ENCODE measurements at regions not wholly inside any gene's neighbourhood (a gene's known extent, or its start where the extent isn't known, plus 50 kb on each side); places are given as distances from the start of the nearest gene placed in this dataset.
"Not testable (repeated sequence)": the region's sequence is repeated elsewhere in the genome, so short reads cannot be mapped to it uniquely, and the experiment has no call there.

DNA sequence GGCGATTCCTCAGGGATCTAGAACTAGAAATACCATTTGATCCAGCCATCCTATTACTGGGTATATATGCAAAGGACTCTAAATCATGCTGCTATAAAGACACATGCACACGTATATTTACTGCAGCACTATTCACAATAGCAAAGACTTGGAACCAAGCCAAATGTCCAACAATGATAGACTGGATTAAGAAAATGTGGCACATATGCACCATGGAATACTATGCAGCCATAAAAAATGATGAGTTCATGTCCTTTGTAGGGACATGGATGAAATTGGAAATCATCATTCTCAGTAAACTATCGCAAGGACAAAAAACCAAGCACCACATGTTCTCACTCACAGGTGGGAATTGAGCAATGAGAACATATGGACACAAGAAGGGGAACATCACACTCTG is 93.1 kb upstream of the NT5E start:
- not testable (repeated sequence) for H3K9ac ChIP-seq (ENCODE audit: low read length in 2 of 2); H3K4me3 ChIP-seq (ENCODE audit: low read length in 2 of 2); H3K9me3 ChIP-seq (ENCODE audit: control insufficient read depth in 2 of 2, low read length in 2 of 2); H3K36me3 ChIP-seq (ENCODE audit: control insufficient read depth in 2 of 2, insufficient read depth in 2 of 2, low read length in 2 of 2); H3K27me3 ChIP-seq (ENCODE audit: control insufficient read depth in 1 of 2, insufficient read depth in 2 of 2, low read length in 2 of 2); H3K4me1 ChIP-seq (ENCODE audit: control insufficient read depth, insufficient read depth, low read length); H3K27ac ChIP-seq (ENCODE audit: low read length)

DNA sequence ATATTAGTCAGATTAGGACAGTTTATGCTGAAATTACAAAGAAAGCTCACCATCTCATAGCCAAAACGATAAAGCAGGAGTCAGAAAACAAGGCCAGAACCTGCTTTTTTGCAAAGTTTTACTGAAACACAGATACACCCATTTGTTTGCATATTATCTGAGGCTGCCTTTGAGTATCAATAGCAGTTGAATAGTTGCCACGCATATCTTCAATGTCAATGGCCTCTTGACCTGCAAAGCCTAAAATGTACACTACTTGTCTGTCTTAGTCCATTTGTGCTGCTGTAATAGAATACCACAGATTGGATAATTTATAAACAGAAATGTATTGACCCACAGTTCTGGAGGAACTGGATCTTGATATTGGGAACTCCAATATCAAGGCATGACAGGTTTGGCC is 94.1 kb upstream of the NT5E start:
- Histone ChIP-seq H3K9ac (ENCODE audit: low read length in 2 of 2) (no peak overlapping the region), H3K9me3 (ENCODE audit: control insufficient read depth in 2 of 2, low read length in 2 of 2) (no peaks in the 10 kb centered on the region), H3K36me3 (ENCODE audit: control insufficient read depth in 2 of 2, insufficient read depth in 2 of 2, low read length in 2 of 2) (no peaks in the 10 kb centered on the region)

DNA sequence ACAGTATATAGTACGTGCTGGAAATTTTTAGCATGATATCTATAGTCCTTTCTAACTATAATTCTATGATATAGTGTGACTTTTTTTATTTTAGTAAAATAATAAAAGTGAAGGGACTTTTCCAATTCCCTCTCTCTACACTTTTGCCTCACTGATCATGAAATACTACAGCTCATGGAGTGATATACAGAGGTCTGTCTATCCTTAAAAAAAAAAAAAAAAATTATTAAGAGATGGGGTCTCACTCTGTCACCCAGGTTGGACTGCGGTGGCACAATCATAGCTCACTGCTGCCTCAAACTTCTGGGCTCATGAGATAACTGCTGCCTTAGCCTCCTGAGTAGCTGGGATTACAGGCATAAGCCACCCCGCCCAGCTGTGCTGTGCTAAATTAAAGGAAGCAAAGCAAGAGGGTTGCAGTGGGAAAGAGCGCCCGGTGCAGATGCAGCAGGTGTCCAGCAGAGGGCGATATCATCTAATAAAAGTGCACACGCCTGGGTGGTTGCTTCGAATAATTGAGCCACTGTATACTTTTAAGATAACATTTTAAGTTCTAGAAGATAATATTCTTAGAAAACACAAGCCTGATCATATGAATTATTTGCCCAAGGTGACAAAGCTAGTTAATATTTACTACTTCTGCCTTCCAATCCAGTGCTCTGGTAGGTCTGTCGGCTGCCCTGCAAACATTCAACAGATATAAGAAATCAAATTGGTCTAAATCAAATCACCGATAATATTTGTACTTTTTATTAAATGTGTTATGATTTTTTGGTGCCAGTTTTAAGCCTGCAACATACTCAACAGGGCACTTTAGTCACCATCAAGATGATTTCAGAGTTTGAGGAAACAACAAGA is 94.9 kb upstream of the NT5E start:
- Histone ChIP-seq H3K36me3 (ENCODE audit: control insufficient read depth in 2 of 2, insufficient read depth in 2 of 2, low read length in 2 of 2) (no peaks in the 10 kb centered on the region), H3K27ac (ENCODE audit: low read length) (no peak overlapping the region), H3K4me3 (ENCODE audit: low read length in 2 of 2) (no peak overlapping the region), H3K27me3 (ENCODE audit: control insufficient read depth in 1 of 2, insufficient read depth in 2 of 2, low read length in 2 of 2) (no peaks in the 10 kb centered on the region), H3K9me3 (ENCODE audit: control insufficient read depth in 2 of 2, low read length in 2 of 2) (no peaks in the 10 kb centered on the region), H3K4me1 (ENCODE audit: control insufficient read depth, insufficient read depth, low read length) (no peaks in the 10 kb centered on the region), H3K9ac (ENCODE audit: low read length in 2 of 2) (no peak overlapping the region)

More for the DNA sequence above, 94.1 kb upstream of the NT5E start:
- Histone ChIP-seq H3K4me1 (ENCODE audit: control insufficient read depth, insufficient read depth, low read length) (no peaks in the 10 kb centered on the region), H3K27ac (ENCODE audit: low read length) (no peak overlapping the region), H3K4me3 (ENCODE audit: low read length in 2 of 2) (no peak overlapping the region), H3K27me3 (ENCODE audit: control insufficient read depth in 1 of 2, insufficient read depth in 2 of 2, low read length in 2 of 2) (no peaks in the 10 kb centered on the region)

DNA sequence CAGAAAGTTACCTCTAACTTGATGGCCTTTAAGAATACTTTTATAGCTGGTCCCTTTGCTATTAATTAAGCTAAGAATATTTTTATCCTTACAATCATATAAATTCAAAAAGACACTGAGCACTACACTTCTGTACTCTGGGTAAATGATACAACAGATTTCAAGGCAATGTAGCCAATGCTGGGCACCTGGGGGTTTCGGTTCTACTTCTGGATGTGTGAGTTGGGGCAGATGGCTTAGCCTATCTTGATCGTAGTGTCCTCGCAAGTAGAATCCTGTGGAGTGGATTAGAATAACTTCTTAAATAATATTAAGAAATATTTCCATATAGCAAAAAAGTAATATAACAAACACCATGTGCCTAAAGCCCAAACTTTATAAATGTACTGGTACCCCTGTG is 96.9 kb upstream of the NT5E start:
- Histone ChIP-seq H3K4me1 (ENCODE audit: control insufficient read depth, insufficient read depth, low read length) (no peaks in the 10 kb centered on the region), H3K27ac (ENCODE audit: low read length) (no peak overlapping the region), H3K9ac (ENCODE audit: low read length in 2 of 2) (no peak overlapping the region), H3K4me3 (ENCODE audit: low read length in 2 of 2) (no peak overlapping the region), H3K27me3 (ENCODE audit: control insufficient read depth in 1 of 2, insufficient read depth in 2 of 2, low read length in 2 of 2) (no peaks in the 10 kb centered on the region), H3K9me3 (ENCODE audit: control insufficient read depth in 2 of 2, low read length in 2 of 2) (no peaks in the 10 kb centered on the region), H3K36me3 (ENCODE audit: control insufficient read depth in 2 of 2, insufficient read depth in 2 of 2, low read length in 2 of 2) (no peaks in the 10 kb centered on the region)

DNA sequence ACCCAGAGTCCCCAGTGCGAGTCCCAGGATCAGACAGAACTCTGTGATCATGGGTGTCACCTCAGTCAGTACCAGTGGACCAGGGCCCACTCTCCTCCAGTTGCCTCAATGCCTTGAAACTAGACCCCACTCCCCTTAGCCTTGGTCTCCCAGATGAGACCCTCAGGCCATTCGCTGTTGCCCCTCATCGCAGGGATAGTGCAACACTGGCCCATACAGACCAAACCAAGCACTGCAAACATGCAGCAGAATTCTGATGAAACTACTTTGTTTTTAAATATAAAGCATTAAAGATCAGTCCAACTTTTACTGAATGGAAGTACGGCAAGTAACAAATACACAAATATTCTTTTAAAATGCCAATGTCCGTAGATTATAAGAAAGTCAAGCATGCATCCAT is 101.2 kb upstream of the NT5E start:
- Histone ChIP-seq H3K9ac (ENCODE audit: low read length in 2 of 2) (no peak overlapping the region), H3K4me3 (ENCODE audit: low read length in 2 of 2) (no peak overlapping the region), H3K36me3 (ENCODE audit: control insufficient read depth in 2 of 2, insufficient read depth in 2 of 2, low read length in 2 of 2) (no peaks in the 10 kb centered on the region), H3K4me1 (ENCODE audit: control insufficient read depth, insufficient read depth, low read length) (no peaks in the 10 kb centered on the region), H3K27me3 (ENCODE audit: control insufficient read depth in 1 of 2, insufficient read depth in 2 of 2, low read length in 2 of 2) (no peaks in the 10 kb centered on the region), H3K27ac (ENCODE audit: low read length) (no peak overlapping the region), H3K9me3 (ENCODE audit: control insufficient read depth in 2 of 2, low read length in 2 of 2) (no peaks in the 10 kb centered on the region)

DNA sequence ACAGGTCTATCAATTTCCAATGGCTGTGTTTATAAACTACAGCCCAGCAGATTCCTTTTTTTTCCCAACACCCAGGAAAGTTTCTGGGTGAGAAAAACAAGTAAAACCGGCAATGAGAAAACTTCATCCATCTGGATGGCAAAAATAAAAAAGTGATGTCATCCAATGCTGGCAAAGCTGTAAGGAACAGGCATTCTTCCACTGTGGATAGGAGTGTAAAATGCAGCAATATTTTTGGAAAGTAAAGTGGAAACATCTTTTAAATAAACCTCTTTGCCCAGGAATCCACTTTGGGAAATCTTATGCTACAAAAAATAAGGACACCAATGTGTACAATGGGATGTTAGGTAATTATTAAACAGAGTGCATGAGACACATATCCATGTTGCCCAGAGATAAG is 102.1 kb upstream of the NT5E start:
- H3K27me3 ChIP-seq (ENCODE audit: control insufficient read depth in 1 of 2, insufficient read depth in 2 of 2, low read length in 2 of 2) = no peaks in the 10 kb centered on the region
- H3K36me3 ChIP-seq (ENCODE audit: control insufficient read depth in 2 of 2, insufficient read depth in 2 of 2, low read length in 2 of 2) = no peaks in the 10 kb centered on the region
- no peak overlapping the region for H3K4me3 ChIP-seq (ENCODE audit: low read length in 2 of 2)
- no peaks in the 10 kb centered on the region for H3K9me3 ChIP-seq (ENCODE audit: control insufficient read depth in 2 of 2, low read length in 2 of 2)
- H3K9ac ChIP-seq (ENCODE audit: low read length in 2 of 2) = no peak overlapping the region
- H3K27ac ChIP-seq (ENCODE audit: low read length) = no peak overlapping the region
- no peaks in the 10 kb centered on the region for H3K4me1 ChIP-seq (ENCODE audit: control insufficient read depth, insufficient read depth, low read length)

DNA sequence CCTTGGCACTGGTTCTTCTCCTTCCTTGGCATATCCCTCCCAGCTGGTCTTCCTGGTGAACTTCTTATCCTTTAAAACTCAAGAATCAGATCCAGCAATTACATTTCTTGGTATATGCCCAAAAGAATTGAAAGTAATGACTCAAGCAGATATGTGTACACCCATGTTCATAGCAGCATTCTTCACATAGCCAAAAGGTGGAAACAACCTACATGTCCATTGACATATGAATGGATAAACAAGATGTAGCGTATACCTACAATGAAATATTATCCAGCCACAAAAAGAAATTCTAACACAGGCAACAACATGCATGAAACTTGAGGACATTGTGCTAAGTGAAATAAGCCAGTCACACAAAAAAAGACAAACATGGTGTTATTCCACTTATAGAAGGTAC is 103.7 kb upstream of the NT5E start:
- no peaks in the 10 kb centered on the region for H3K9me3 ChIP-seq (ENCODE audit: control insufficient read depth in 2 of 2, low read length in 2 of 2)
- no peak overlapping the region for H3K9ac ChIP-seq (ENCODE audit: low read length in 2 of 2)
- H3K27ac ChIP-seq (ENCODE audit: low read length) = no peak overlapping the region
- H3K4me1 ChIP-seq (ENCODE audit: control insufficient read depth, insufficient read depth, low read length) = no peaks in the 10 kb centered on the region
- H3K36me3 ChIP-seq (ENCODE audit: control insufficient read depth in 2 of 2, insufficient read depth in 2 of 2, low read length in 2 of 2) = no peaks in the 10 kb centered on the region
- H3K4me3 ChIP-seq (ENCODE audit: low read length in 2 of 2) = no peak overlapping the region
- no peaks in the 10 kb centered on the region for H3K27me3 ChIP-seq (ENCODE audit: control insufficient read depth in 1 of 2, insufficient read depth in 2 of 2, low read length in 2 of 2)

DNA sequence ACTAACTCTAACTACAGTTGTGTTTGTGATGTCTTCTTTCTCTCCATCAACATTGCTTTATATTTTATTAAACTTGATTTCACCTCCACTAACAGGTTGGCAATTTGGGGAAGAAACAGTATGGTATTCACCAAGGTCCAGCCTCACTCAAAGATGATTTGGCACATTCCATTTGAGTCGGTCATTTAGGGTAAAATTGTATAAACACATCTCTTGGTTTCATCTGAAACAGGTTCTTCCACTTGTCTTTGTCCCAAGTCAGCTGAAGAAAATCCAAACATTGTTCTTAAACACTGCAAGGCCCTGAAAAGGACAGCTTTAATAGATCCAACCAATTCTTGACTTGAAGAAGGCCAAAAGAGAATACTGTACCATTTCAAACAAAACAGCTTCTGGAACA is 104.9 kb upstream of the NT5E start:
- no peak overlapping the region for H3K4me3 ChIP-seq (ENCODE audit: low read length in 2 of 2)

DNA sequence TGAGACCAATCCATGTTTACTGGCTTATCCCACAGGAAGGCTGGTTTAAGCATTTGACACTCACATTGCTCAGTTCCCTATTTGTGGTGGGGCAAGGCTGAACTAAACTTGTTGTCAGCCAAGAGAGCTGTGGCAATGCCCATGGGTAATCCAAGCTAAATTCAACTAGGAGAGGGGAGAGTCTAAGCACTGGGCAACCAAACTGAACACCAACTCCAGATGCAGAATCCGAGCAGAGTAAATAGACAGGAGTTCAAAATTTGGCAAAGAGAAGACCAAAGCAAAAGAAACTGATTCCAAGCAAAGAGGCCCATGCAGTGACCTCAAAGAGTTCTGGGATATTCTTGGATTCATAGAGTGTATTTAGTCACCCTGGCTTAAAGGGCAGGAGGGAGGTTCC is 106.5 kb upstream of the NT5E start:
- no peak overlapping the region for H3K4me3 ChIP-seq (ENCODE audit: low read length in 2 of 2)
- no peaks in the 10 kb centered on the region for H3K27me3 ChIP-seq (ENCODE audit: control insufficient read depth in 1 of 2, insufficient read depth in 2 of 2, low read length in 2 of 2)
- H3K36me3 ChIP-seq (ENCODE audit: control insufficient read depth in 2 of 2, insufficient read depth in 2 of 2, low read length in 2 of 2) = no peaks in the 10 kb centered on the region
- no peak overlapping the region for H3K9ac ChIP-seq (ENCODE audit: low read length in 2 of 2)
- no peak overlapping the region for H3K27ac ChIP-seq (ENCODE audit: low read length)
- H3K9me3 ChIP-seq (ENCODE audit: control insufficient read depth in 2 of 2, low read length in 2 of 2) = no peaks in the 10 kb centered on the region
- H3K4me1 ChIP-seq (ENCODE audit: control insufficient read depth, insufficient read depth, low read length) = no peaks in the 10 kb centered on the region

More for the DNA sequence above, 104.9 kb upstream of the NT5E start:
- no peaks in the 10 kb centered on the region for H3K4me1 ChIP-seq (ENCODE audit: control insufficient read depth, insufficient read depth, low read length)
- no peaks in the 10 kb centered on the region for H3K36me3 ChIP-seq (ENCODE audit: control insufficient read depth in 2 of 2, insufficient read depth in 2 of 2, low read length in 2 of 2)
- H3K9me3 ChIP-seq (ENCODE audit: control insufficient read depth in 2 of 2, low read length in 2 of 2) = no peaks in the 10 kb centered on the region
- no peak overlapping the region for H3K9ac ChIP-seq (ENCODE audit: low read length in 2 of 2)
- H3K27ac ChIP-seq (ENCODE audit: low read length) = no peak overlapping the region
- H3K27me3 ChIP-seq (ENCODE audit: control insufficient read depth in 1 of 2, insufficient read depth in 2 of 2, low read length in 2 of 2) = no peaks in the 10 kb centered on the region

DNA sequence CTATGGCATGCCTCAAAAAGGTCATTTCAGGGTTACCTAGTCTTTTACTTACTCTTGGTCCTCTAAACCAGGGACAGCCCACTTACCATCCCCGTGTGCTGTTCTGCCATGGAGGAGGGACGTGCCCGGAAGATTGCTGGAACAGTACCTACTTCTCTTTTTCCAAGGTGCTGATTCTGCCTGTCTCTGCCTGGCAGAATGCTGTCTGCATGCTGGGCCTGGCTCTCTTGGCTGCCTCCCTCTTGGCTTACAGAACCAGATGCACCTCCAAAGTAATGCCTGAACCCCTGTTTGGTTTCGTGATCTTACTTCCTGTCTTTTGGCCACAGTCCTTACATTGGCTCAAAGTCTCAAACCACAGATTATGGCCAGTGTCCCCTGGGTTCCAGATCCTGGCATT is 120.7 kb upstream of the NT5E start:
- Histone ChIP-seq H3K36me3 (ENCODE audit: control insufficient read depth in 2 of 2, insufficient read depth in 2 of 2, low read length in 2 of 2) (no peaks in the 10 kb centered on the region), H3K4me1 (ENCODE audit: control insufficient read depth, insufficient read depth, low read length) (no peaks in the 10 kb centered on the region), H3K9ac (ENCODE audit: low read length in 2 of 2) (no peak overlapping the region), H3K27ac (ENCODE audit: low read length) (no peak overlapping the region), H3K9me3 (ENCODE audit: control insufficient read depth in 2 of 2, low read length in 2 of 2) (no peaks in the 10 kb centered on the region), H3K4me3 (ENCODE audit: low read length in 2 of 2) (no peak overlapping the region), H3K27me3 (ENCODE audit: control insufficient read depth in 1 of 2, insufficient read depth in 2 of 2, low read length in 2 of 2) (no peaks in the 10 kb centered on the region)

DNA sequence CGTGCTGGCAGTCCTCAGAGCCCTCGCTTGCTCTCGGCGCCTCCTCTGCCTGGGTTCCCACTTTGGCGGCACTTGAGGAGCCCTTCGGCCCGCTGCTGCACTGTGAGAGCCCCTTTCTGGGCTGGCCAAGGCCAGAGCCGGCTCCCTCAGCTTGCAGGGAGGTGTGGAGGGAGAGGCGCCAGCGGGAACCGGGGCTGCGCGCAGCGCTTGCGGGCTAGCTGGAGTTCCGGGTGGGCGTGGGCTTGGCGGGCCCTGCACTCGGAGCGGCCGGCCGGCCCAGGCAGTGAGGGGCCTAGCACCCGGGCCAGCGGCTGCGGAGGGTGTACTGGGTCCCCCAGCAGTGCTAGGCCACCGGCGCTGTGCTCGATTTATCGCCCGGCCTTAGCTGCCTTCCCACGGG is 124.1 kb upstream of the NT5E start:
- H3K27me3 ChIP-seq (ENCODE audit: control insufficient read depth in 1 of 2, insufficient read depth in 2 of 2, low read length in 2 of 2); H3K36me3 ChIP-seq (ENCODE audit: control insufficient read depth in 2 of 2, insufficient read depth in 2 of 2, low read length in 2 of 2); H3K4me1 ChIP-seq (ENCODE audit: control insufficient read depth, insufficient read depth, low read length); H3K9ac ChIP-seq (ENCODE audit: low read length in 2 of 2); H3K27ac ChIP-seq (ENCODE audit: low read length); H3K9me3 ChIP-seq (ENCODE audit: control insufficient read depth in 2 of 2, low read length in 2 of 2); H3K4me3 ChIP-seq (ENCODE audit: low read length in 2 of 2): not testable (repeated sequence)

Data from stomach smooth muscle (tissue), 2 donors.